ENCODE measurements at regions not wholly inside any gene's neighbourhood (a gene's known extent, or its start where the extent isn't known, plus 50 kb on each side); places are given as distances from the start of the nearest gene placed in this dataset.

GRCh38 chr7:131895541-131896164 is 339.2 kb upstream of the PODXL start:
- H3K4me3 Mint-ChIP-seq, result no peak overlapping the region

More at GRCh38 chr7:131895541-131896164, 339.2 kb upstream of the PODXL start:
- no peaks in the 10 kb centered on the region for H3K27me3 ChIP-seq (replicated peaks in 1 of 4; ENCODE audit: control extremely low read depth in 1 of 4, control insufficient read depth in 3 of 4, insufficient read depth in 4 of 4, low read length in 3 of 4)
- no peak for DNase-seq
- H3K79me2 ChIP-seq (ENCODE audit: control insufficient read depth, insufficient read depth, low read length), result no peaks in the 10 kb centered on the region
- no peaks in the 10 kb centered on the region for H3K9me3 ChIP-seq (ENCODE audit: control extremely low read depth in 1 of 3, control insufficient read depth in 2 of 3, insufficient read depth in 1 of 3, low read length in 2 of 3)
- H3K9me3 Mint-ChIP-seq (ENCODE audit: insufficient read depth), result no peaks in the 10 kb centered on the region
- no peaks in the 10 kb centered on the region for H3K36me3 ChIP-seq (replicated peaks in 1 of 2; ENCODE audit: control extremely low read depth in 1 of 2, control insufficient read depth in 1 of 2, extremely low read depth in 1 of 2, insufficient read depth in 2 of 2, low read length in 1 of 2)
- H3K4me2 ChIP-seq (replicated peaks; ENCODE audit: low read depth, low read length, poor library complexity, severe bottlenecking), result no peak overlapping the region
- H3K27me3 Mint-ChIP-seq, result peaks cover 22% of the 10 kb centered on the region
- ATAC-seq (ENCODE audit: low read depth), result no peak
- no peak overlapping the region for H3K27ac Mint-ChIP-seq
- no peaks in the 10 kb centered on the region for H4K20me1 ChIP-seq (ENCODE audit: control insufficient read depth, insufficient read depth, low read length, poor library complexity, severe bottlenecking)
- ChIA-PET CTCF (no interaction called here), POLR2A (no interaction called here)
- 88% methylated on average over 1 of the region's 2 CpGs for WGBS (ENCODE audit: insufficient coverage)
- H3K4me1 ChIP-seq (ENCODE audit: control insufficient read depth in 2 of 2, insufficient read depth in 2 of 2, low read length in 2 of 2), result no peaks in the 10 kb centered on the region
- TF ChIP-seq EZH2 (IDR thresholded peaks at IDR 0.05; ENCODE audit: borderline replicate concordance, insufficient read depth, low read depth, low read length, poor library complexity, severe bottlenecking), result no peak
- TF ChIP-seq CTCF (IDR thresholded peaks at IDR 0.05), result no peak
- no peak overlapping the region for H3K27ac ChIP-seq (ENCODE audit: low read length in 2 of 2)
- intact Hi-C loops (cut with micrococcal nuclease), result no loop called here
- no peaks in the 10 kb centered on the region for H3K4me1 Mint-ChIP-seq
- no peak overlapping the region for H2AFZ ChIP-seq (ENCODE audit: insufficient read depth, low read depth, low read length, poor library complexity, severe bottlenecking)
- no peak overlapping the region for H3K9ac ChIP-seq (ENCODE audit: low read length)
- H3K4me3 ChIP-seq (ENCODE audit: control extremely low read depth in 1 of 5, extremely low read depth in 1 of 5, insufficient read depth in 1 of 5, low read depth in 2 of 5, low read length in 4 of 5), result no peak overlapping the region
